ENCODE measurements at regions not wholly inside any gene's neighbourhood (a gene's known extent, or its start where the extent isn't known, plus 50 kb on each side); places are given as distances from the start of the nearest gene placed in this dataset.

DNA sequence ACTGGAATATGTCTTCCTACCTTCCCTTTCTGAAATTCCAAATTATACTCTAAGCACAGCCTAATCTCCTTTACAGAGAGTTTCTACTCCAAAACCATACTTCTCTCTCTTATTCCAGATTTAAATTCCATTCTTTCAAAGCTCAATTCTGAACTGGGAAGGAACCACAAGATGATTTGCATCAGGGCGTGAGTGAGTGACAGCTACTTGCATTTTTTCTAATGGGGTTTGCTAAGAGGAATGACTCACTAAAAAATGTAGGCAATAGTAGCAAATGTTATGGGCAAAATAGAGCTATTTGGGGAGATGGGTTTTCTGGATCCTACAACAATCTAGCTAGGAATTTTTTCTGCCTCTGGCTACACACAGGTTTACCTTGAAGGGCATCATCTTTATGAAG lies 244.6 kb upstream of the PSMD7 start:
- TF ChIP-seq POLR2A (IDR thresholded peaks at IDR 0.05; ENCODE audit: low read length), result no peak
- no peak for TF ChIP-seq GATA1 (IDR thresholded peaks at IDR 0.05; ENCODE audit: low read depth, low read length)
